ENCODE measurements at regions not wholly inside any gene's neighbourhood (a gene's known extent, or its start where the extent isn't known, plus 50 kb on each side); places are given as distances from the start of the nearest gene placed in this dataset.

- no peak for DNase-seq
Observed at GRCh38 chr15:93469994-93470393, 381.0 kb upstream of the RGMA start.

GRCh38 chr15:93467337-93467736 is 378.3 kb upstream of the RGMA start:
- DNase-seq = no peak

- no peak for DNase-seq
Observed at GRCh38 chr15:93466380-93466779, 377.4 kb upstream of the RGMA start.

- no peak for DNase-seq
Observed at GRCh38 chr15:93462690-93463089, 373.7 kb upstream of the RGMA start.

- no peak for DNase-seq
Observed at GRCh38 chr15:93460717-93461116, 371.7 kb upstream of the RGMA start.

- DNase-seq = no peak
Observed at GRCh38 chr15:93459396-93459795, 370.4 kb upstream of the RGMA start.

GRCh38 chr15:93458597-93458996 is 369.6 kb upstream of the RGMA start:
- no peak for DNase-seq

- no peak for DNase-seq
Observed at GRCh38 chr15:93454788-93455187, 365.8 kb upstream of the RGMA start.

GRCh38 chr15:93452537-93453211 is 363.7 kb upstream of the RGMA start:
- DNase-seq = no peak

GRCh38 chr15:93451822-93452221 is 362.8 kb upstream of the RGMA start:
- DNase-seq = no peak

- DNase-seq = no peak
Observed at GRCh38 chr15:93451265-93451664, 362.3 kb upstream of the RGMA start.

- DNase-seq = no peak
Observed at GRCh38 chr15:93449798-93450197, 360.8 kb upstream of the RGMA start.

GRCh38 chr15:93438310-93438709 is 349.3 kb upstream of the RGMA start:
- no peak for DNase-seq

- no peak for DNase-seq
Observed at GRCh38 chr15:93432474-93432873, 343.5 kb upstream of the RGMA start.

GRCh38 chr15:93428807-93429351 is 339.9 kb upstream of the RGMA start:
- DNase-seq = no peak

- no peak for DNase-seq
Observed at GRCh38 chr15:93428150-93428549, 339.1 kb upstream of the RGMA start.

- DNase-seq = no peak
Observed at GRCh38 chr15:93424131-93424530, 335.1 kb upstream of the RGMA start.

- DNase-seq = no peak
Observed at GRCh38 chr15:93422476-93422875, 333.5 kb upstream of the RGMA start.

- no peak for DNase-seq
Observed at GRCh38 chr15:93420477-93420876, 331.5 kb upstream of the RGMA start.

- no peak for DNase-seq
Observed at GRCh38 chr15:93420050-93420452, 331.0 kb upstream of the RGMA start.

- DNase-seq = no peak
Observed at GRCh38 chr15:93418566-93418965, 329.6 kb upstream of the RGMA start.

GRCh38 chr15:93417631-93418030 is 328.6 kb upstream of the RGMA start:
- DNase-seq = no peak

- DNase-seq = no peak
Observed at GRCh38 chr15:93417156-93417555, 328.1 kb upstream of the RGMA start.

- no peak for DNase-seq
Observed at GRCh38 chr15:93415576-93415975, 326.6 kb upstream of the RGMA start.

GRCh38 chr15:93414576-93415231 is 325.7 kb upstream of the RGMA start:
- DNase-seq = no peak

Data from stimulated activated CD8-positive, alpha-beta memory T cell treated with anti-CD3 and anti-CD28 coated beads, Interleukin-4, amount 100 ng/mL, for 48 hours (primary cell).